ENCODE measurements at regions not wholly inside any gene's neighbourhood (a gene's known extent, or its start where the extent isn't known, plus 50 kb on each side); places are given as distances from the start of the nearest gene placed in this dataset.

- ChIA-PET CTCF (interaction anchor here (0.6 to 1.0 kb wide), 2 partner anchors 13 to 661 kb away, joined by 4 to 5 read pairs; no protein-coding TSS in a partner anchor), POLR2A (no interaction called here)
- no peak overlapping the region for H3K27ac ChIP-seq (ENCODE audit: extremely low read depth, low read depth, low read length)
- no peaks in the 10 kb centered on the region for H3K9me3 ChIP-seq (ENCODE audit: control insufficient read depth, insufficient read depth, low read depth, low read length)
- no peak overlapping the region for H3K4me3 ChIP-seq (ENCODE audit: low read depth, low read length)
- TF ChIP-seq ZNF626 (tag by site-specific recombination; IDR thresholded peaks at IDR 0.05): no peak
- TF ChIP-seq ATF2 (tag by site-specific recombination; IDR thresholded peaks at IDR 0.05; ENCODE audit: low read depth): no peak
- no peak for TF ChIP-seq SALL2 (tag by site-specific recombination; IDR thresholded peaks at IDR 0.05; ENCODE audit: borderline replicate concordance)
- no peak for TF ChIP-seq ZBTB8A (tag by site-specific recombination; IDR thresholded peaks at IDR 0.05)
- no peak for TF ChIP-seq ZNF629 (tag by site-specific recombination; IDR thresholded peaks at IDR 0.05)
- TF ChIP-seq ZNF518A (tag by site-specific recombination; conservative IDR thresholded peaks at IDR 0.05; ENCODE audit: low read depth): no peak
- no peak for TF ChIP-seq ZNF175 (tag by site-specific recombination; IDR thresholded peaks at IDR 0.05)
- no peak for TF ChIP-seq ZNF514 (tag by site-specific recombination; IDR thresholded peaks at IDR 0.05)
- TF ChIP-seq ZNF677 (tag by site-specific recombination; IDR thresholded peaks at IDR 0.05): no peak
- TF ChIP-seq ZNF488 (tag by site-specific recombination; IDR thresholded peaks at IDR 0.05): no peak
- no peak for TF ChIP-seq ZNF510 (tag by site-specific recombination; IDR thresholded peaks at IDR 0.05; ENCODE audit: insufficient replicate concordance)
- no peak for TF ChIP-seq ZNF624 (tag by site-specific recombination; IDR thresholded peaks at IDR 0.05)
- H3K36me3 ChIP-seq (ENCODE audit: control insufficient read depth in 2 of 2, insufficient read depth in 1 of 2, low read length in 2 of 2): no peaks in the 10 kb centered on the region
- H3K4me1 ChIP-seq (ENCODE audit: control insufficient read depth, insufficient read depth, low read length): no peaks in the 10 kb centered on the region
These were observed 70.0 kb downstream of the INHBB start for GRCh38 chr2:120415728-120416509.

- H3K27ac ChIP-seq (ENCODE audit: extremely low read depth, low read depth, low read length): no peak overlapping the region
- H3K4me1 ChIP-seq (ENCODE audit: control insufficient read depth, insufficient read depth, low read length): no peaks in the 10 kb centered on the region
- no peaks in the 10 kb centered on the region for H3K36me3 ChIP-seq (ENCODE audit: control insufficient read depth in 2 of 2, insufficient read depth in 1 of 2, low read length in 2 of 2)
- POLR2A ChIA-PET: no interaction called here
- CTCF ChIA-PET: no interaction called here
- H3K4me3 ChIP-seq (ENCODE audit: low read depth, low read length): no peak overlapping the region
- TF ChIP-seq ZFHX2 (tag by site-specific recombination; conservative IDR thresholded peaks at IDR 0.05): peak; percentile 80
- TF ChIP-seq ZNF610 (tag by site-specific recombination; IDR thresholded peaks at IDR 0.05; ENCODE audit: borderline replicate concordance): no peak
- no peak for TF ChIP-seq SALL2 (tag by site-specific recombination; IDR thresholded peaks at IDR 0.05; ENCODE audit: borderline replicate concordance)
- TF ChIP-seq EGR2 (tag by site-specific recombination; IDR thresholded peaks at IDR 0.05; ENCODE audit: low read depth): peak; percentile 84
- no peak for TF ChIP-seq ZBTB8A (tag by site-specific recombination; IDR thresholded peaks at IDR 0.05)
- no peaks in the 10 kb centered on the region for H3K9me3 ChIP-seq (ENCODE audit: control insufficient read depth, insufficient read depth, low read depth, low read length)
These were observed 72.3 kb downstream of the INHBB start for GRCh38 chr2:120418174-120418787.
